A172 (cell line): ENCODE measurements at regions not wholly inside any gene's neighbourhood (a gene's known extent, or its start where the extent isn't known, plus 50 kb on each side); places are given as distances from the start of the nearest gene placed in this dataset.

ENCODE experiments used
- DNase-seq: peaks from one replicate; pipeline ENCODE4 v3.0.0-alpha.2; 2015; ENCODE audit warnings: low spot score

DNA sequence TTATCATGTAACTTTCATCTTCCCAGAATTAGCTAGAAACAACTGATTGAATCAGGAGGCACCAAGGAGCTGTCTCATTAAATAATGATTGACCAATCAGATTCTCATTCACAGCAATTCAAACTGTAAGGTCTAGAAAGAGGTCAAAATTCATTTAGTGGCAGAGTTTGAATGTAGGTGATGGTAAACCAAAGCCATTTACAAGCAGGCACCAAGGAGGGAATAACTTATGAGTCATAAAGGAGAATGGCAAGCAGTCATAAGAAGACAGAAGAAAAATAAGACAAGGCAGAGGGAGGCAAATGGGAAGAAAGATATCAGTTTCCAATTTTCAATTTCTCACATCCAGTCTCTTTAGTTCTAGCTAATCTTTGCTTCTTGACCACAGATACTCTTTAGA, 52.9 kb upstream of the DEFB112 start:
- no peak for DNase-seq

DNA sequence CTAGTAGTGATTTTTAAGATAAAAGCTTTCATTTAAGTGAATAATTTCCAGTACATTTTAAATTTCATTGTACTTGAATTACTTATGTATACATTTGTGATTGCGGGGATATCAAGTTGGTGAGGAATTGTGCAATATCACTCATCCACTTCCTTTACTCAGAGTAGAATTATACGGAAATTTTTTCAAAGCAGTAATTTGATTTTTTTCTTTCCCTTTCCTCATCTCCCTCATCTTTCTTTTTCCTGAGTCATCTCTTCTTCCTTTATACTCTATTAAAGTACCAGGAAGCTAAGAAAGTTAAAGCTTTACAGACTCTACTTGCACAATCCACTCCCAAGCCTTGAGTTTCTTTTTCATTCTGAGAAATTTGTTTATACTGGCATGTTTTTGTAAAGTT, 60.9 kb upstream of the DEFB112 start:
- no peak for DNase-seq

GRCh38 chr6:50112981-50113857, 63.5 kb upstream of the DEFB112 start:
- DNase-seq, result no peak

- DNase-seq, result no peak
These were observed 66.7 kb upstream of the DEFB112 start for GRCh38 chr6:50116390-50116789.

- no peak for DNase-seq
These were observed 67.2 kb upstream of the DEFB112 start for GRCh38 chr6:50116797-50117542.

DNA sequence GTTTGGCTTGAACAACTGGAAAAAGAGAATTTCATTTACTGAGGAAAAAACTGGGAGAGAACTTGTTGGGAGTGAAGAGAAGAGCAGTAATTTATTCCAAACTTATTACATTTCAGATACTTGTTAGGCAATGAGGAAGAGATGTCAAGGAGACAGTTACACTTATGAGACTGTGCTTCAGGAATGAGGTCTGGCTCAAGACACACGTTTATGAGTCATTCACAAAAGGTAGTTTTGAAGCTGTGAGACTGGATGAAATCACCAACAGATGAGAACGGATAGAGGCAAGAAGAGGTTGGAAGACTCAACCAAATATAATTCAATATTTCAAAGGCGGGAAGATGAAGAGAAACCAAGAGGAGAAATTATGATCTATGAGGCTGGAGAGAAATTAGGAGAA, 70.6 kb upstream of the DEFB112 start:
- no peak for DNase-seq

GRCh38 chr6:50123688-50124087, 74.0 kb upstream of the DEFB112 start:
- no peak for DNase-seq

GRCh38 chr6:50124572-50124971, 74.8 kb upstream of the DEFB112 start:
- DNase-seq, result no peak

GRCh38 chr6:50128420-50129005, 78.8 kb upstream of the DEFB112 start:
- peak; percentile 31 for DNase-seq

GRCh38 chr6:50135968-50136367, 86.2 kb upstream of the DEFB112 start:
- no peak for DNase-seq

DNA sequence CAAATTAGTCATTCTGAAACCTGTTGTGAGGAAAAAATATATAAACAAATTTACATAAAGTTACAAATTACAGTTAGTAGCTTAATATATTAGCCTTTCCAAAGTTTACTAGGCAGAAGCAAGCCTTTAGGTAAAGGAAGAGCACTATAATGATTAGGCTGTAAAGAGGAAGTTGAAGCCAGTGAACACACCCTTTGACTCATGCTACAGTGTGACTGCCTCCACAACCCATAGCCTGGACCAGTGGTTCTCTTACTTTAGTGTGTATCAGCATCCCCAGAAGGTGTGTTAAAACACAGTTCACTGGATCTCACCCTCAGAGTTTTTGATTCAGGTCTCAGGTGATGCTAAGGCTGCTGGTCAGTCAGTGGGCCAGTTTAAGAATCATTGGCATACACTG, 91.4 kb upstream of the DEFB112 start:
- peak; percentile 15 for DNase-seq

DNA sequence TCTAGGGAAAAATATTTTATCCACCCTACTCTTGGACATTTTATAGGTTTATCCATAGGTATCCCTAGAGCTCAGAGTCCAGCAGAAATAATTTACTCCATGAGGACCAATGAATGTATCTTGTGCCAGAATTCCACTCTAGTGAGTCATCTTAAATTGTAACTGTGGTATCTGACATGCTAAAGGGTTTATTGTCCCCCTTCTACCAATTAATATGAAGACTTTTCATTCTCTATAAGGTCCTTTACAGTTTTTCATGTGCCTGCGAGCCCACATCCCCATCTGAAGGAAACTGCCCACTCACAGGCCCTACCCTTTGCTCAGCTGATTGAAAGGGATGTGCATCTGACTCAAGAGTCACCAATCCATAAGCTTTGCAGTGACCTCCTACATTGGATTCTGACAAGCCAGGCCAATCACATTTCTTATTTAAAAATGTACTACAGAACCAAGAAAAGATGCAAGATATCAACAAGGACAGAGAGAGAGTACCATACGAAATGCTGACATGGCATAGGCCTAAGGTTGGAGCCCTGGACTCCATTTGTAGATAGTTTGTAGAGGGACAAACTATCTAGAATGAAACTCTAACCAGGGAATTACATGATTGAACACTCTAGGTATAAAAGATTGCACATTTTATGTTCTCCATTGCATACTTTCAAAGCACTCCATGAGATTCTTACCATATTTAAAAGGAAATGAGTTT, 93.4 kb upstream of the DEFB112 start:
- peak; percentile 48 for DNase-seq

- no peak for DNase-seq
These were observed 95.4 kb upstream of the DEFB112 start for GRCh38 chr6:50145125-50145524.

DNA sequence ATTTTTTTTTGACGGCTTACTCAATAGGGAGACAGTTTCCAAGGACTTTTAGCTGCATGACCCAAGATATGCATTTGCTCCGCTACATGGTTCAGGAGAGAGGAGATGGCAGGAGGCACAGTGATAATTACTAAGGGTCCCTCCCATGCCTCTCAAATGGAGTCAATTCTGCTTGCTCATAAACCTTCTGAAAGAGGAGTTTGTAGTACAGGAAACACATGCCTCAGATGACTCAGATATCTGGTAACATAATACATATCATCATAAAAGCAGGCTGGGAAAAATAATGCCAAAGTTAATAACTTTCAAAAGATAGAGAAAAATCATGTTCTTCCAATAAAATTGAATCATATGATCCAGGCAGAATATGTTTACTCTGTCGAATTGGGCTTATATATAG, 97.6 kb upstream of the DEFB112 start:
- peak; percentile 30 for DNase-seq

- DNase-seq, result no peak
These were observed 130.9 kb upstream of the DEFB112 start for GRCh38 chr6:50180646-50181045.

DNA sequence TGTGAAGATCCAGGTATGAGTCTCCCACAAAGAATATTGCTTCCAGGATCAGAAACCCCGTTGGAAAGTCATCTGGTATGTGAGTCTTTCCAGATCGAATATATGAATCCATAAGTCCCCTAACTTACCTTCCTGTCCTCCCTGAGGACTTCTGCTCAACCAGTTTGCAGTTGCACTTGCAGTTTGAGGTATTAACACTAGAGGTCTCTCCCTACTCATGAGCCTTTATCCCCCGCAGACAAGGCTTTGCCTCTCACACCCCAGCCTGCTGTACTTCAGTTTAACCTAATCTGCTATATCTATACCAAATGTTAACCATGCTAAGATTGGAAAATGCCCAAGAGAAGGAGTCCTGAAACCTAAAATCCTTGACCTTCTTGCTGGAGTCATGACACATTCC, 135.3 kb upstream of the DEFB112 start:
- peak; percentile 5 for DNase-seq

DNA sequence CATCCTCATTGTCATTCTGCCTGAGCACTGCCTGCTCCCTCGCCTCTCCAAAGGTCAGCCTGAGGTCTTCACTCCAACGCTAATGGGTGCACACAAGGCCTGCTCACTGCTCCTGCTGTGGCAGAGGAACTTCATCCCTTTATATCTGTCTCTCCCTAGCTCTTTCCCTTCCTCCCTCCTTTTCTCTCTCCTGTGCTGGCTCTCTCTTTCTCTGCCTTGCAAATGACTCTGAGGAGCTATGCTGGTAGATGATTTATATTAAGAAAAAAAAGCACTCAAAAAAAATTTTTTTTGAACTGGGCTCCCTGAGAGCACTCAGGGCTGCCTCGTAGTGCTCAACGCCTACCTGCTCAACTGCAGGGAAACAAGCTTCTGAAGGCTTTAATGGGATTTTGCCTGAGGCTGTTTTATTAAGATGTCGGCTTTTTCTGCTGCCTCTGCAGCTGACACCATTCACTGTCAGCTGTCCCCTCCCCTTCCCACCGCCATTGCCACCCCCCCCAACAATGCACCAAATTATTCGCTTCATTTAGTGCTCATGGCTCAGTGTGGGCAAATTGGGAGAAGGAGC, 137.7 kb upstream of the DEFB112 start:
- DNase-seq, result no peak

DNA sequence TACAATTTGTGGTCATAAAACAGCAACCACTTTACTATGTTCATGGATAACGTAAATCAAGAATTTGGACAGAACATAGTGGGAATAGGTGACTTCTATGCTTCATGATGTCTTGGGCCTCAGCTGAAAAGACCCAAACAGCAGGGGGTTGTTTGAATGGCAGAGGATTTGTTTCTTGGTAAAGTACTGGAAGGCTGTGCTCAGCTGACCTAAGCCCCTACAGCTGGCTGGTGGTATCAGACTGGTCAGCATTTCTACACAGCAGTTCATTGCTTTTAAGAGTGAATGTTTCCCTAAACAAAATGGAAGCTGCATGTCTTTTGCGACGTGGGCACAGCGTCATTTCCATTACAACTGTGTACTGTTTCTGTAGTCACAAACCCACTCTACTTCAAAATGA, 148.5 kb upstream of the DEFB112 start:
- DNase-seq, result no peak

DNA sequence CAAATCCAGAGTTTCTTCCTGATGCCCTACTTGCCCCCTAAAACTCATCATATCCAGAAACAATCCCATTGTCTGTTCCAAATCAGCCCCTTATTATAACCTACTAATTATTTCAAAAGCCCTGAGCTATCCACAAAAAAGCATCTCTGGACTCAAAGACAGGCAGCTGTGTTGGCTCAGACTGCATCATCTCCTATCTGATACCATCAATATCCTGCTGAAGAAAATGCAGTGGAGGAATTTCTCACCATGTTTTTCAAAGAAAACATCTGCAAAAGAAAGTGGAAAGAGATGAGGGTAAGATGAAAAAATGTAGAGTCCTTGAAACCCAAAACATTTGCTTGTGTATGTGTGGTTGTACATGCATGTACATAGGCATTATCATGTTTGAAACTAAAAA, 153.0 kb upstream of the DEFB112 start:
- DNase-seq, result no peak

GRCh38 chr6:50211582-50211981, 161.9 kb upstream of the DEFB112 start:
- no peak for DNase-seq

DNA sequence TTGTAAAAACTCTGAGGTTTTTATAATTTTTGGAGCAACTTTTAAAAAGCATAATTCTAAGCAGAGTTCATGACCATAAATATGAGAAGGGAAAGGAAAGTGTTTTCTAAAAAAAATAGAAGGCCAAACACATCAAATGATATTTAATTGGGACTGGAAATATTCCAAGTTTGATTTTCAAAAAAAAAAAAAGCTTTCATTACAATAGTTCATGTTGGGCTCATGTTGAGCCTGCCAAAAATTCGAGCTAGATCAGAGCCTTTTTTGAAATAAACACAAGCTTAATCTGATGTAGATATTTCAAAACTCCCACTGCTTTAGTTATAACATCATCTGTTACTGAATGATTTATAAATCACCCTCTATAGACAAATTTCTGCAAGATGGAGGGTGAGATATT, 163.4 kb upstream of the DEFB112 start:
- no peak for DNase-seq

- DNase-seq, result no peak
These were observed 165.2 kb upstream of the DEFB112 start for GRCh38 chr6:50214937-50215336.
